LoVo (cell line): ENCODE measurements at regions not wholly inside any gene's neighbourhood (a gene's known extent, or its start where the extent isn't known, plus 50 kb on each side); places are given as distances from the start of the nearest gene placed in this dataset.

Experiments used
- DNase-seq: peaks from one replicate; pipeline ENCODE4 v3.0.0-alpha.2; 2016; ENCODE audit warnings: low spot score

DNA sequence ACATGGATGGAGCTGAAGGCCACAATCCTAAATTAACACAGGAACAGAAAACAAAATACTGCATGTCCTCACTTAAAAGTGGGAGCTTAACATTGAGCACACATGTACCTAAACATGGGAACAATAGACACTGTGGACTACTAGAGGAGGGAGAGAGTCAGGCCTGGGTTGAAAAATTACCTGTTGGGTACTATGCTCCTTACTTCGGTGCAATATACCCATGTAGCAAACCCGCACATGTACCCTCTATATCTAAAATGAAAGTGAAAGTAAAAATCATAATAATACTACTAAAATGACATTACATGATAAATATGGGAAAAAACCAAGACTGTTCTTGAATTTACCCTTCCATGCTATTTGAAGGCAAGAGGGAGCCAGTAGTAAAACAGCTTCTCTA, 1273.8 kb upstream of the ADGRB3 start:
- peak; percentile 8 for DNase-seq

GRCh38 chr6:67358241-67358640, 1276.8 kb upstream of the ADGRB3 start:
- no peak for DNase-seq

DNA sequence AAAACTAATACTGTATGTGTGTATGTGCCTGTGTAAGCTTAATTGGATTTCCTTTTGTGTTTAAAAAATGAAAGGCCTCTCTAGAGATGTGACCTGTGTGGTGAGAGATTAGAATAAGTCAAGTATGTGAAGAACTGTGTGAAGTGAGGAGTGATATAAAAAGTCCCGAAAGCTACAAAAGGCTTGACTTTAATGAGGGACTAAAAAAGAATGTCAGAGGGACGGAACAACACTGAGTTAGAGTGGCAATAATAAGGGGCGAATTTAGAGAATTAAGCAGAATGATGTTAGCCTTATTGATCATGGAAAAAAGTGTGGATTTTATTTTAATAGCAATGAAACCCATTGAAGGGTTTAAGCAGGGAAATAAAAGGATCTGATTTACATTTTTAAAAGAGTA, 1281.2 kb upstream of the ADGRB3 start:
- DNase-seq, result no peak

GRCh38 chr6:67352717-67353116, 1282.4 kb upstream of the ADGRB3 start:
- DNase-seq, result no peak

GRCh38 chr6:67350729-67351128, 1284.4 kb upstream of the ADGRB3 start:
- DNase-seq, result no peak

DNA sequence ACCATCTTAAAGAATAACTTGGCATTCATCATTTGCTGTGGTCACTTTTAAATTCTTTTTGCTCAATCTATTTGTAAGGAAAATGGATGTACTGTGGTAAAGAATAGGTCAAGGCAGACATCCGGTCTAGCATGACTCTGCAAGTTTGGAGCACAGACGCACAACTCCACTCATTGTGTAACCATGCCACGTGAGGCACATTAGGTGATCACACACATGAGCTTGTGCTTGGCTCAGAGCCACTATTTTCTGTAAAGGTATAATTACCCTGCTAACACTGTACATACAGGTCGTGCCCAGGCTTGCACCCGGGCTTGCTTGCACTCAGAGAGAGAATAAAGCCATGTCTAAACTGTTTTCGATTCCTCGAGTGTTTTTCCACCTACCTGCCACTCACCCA, 1289.1 kb upstream of the ADGRB3 start:
- DNase-seq, result no peak

- DNase-seq, result no peak
Measured at GRCh38 chr6:67336014-67336413, 1299.1 kb upstream of the ADGRB3 start.

DNA sequence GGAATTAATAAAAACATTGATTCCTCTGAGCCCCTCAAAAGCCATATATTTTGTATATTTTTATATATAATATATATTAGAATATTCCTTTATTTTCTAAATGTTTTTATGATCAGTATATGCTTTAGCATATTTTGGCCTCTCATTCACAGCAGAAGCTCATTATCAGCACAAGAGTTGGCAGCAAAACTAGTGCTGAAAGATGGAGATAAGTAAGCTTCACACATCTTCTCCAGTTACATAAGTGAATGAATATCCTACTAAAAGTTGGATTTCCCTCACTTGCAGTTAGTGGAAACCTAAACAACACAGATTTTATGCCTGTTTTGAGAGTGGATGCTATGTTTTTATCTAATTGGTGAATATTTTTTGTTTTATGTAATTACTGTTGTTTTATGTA, 1303.8 kb upstream of the ADGRB3 start:
- no peak for DNase-seq

- no peak for DNase-seq
Measured at GRCh38 chr6:67328269-67328668, 1306.8 kb upstream of the ADGRB3 start.

DNA sequence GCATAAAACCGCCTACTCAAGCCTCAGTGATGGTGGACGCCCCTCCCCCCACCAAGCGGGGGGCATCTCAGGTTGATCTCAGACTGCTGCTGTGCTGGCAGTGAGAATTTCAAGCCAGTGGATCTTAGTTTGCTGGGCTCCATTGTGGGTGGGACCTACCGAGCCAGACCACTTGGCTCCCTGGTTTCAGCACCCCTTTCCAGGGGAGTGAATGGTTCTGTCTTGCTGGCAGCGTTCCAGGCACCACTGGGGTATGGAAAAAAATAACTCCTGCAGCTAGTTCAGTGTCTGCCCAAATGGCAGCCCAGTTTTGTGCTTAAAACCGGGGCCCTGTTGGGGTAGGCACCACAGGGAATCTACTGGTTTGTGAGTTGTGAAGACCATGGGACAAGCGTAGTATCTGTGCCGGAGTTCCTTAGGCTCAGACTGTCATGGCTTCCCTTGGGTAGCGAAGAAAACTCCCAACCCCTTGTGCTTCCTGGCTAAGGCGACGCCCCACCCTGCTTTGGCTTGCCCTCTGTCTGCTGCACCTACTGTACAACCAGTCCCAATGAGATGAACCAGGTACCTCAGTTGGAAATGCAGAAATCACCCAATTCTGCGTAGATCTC, 1334.5 kb upstream of the ADGRB3 start:
- DNase-seq, result no peak

DNA sequence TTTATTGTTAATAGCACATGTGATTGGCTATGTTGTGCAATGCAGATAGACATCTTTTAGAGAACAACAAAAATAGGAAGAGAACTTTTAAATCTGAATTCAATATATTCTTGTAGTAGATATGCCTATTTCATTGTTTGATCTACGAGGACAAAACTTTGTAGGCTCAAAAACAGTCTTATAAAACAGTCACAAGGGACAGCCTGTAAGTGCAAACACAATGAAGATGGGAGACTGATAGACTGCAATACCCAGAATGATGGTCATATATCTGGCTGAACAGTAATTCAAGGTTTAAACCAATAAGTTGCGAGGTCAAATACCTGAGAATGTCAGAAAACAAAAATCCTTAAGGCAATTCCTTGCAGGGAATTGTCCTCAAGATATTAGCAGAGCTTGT, 1342.9 kb upstream of the ADGRB3 start:
- no peak for DNase-seq

- no peak for DNase-seq
Measured at GRCh38 chr6:67287566-67287965, 1347.5 kb upstream of the ADGRB3 start.

- DNase-seq, result no peak
Measured at GRCh38 chr6:67285770-67286495, 1349.1 kb upstream of the ADGRB3 start.

DNA sequence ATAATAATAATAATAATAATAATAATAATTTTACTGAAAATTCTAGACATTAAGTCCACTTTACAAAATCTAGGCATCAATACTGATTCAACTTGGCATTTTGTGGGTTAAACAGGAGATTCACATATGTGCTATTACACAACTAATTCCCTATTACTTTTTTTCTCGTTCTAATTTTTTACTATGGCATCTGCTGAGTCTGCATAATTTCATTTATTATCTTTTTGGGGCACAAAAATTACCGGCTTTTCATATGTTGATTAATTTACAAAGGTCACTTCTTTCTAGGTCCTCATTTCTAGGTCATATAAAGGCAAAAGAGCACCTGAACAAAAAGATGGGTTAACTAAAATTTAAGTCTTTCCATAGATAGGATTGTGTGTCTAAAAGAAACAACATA, 1357.8 kb upstream of the ADGRB3 start:
- DNase-seq, result no peak

GRCh38 chr6:67265996-67266921, 1368.8 kb upstream of the ADGRB3 start:
- no peak for DNase-seq

GRCh38 chr6:67252663-67253062, 1382.4 kb upstream of the ADGRB3 start:
- no peak for DNase-seq

- no peak for DNase-seq
Measured at GRCh38 chr6:67248077-67248476, 1387.0 kb upstream of the ADGRB3 start.

DNA sequence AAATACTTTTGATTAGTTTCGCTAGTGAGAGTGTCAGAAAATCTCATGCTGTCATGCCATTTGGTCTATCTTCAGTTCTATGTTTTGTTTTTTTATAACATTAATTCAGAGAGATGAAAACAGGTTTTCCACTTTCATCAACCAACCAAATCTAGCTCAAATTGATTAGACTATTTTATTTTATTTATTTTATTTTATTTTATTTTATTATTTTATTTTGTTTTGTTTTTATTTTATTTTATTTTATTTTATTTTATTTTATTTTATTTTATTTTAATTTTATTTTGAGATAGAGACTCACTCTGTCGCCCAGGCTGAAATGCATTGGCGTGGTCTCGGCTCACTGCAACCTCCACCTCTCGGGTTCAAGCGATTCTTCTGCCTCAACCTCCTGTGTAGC, 1391.0 kb upstream of the ADGRB3 start:
- no peak for DNase-seq

DNA sequence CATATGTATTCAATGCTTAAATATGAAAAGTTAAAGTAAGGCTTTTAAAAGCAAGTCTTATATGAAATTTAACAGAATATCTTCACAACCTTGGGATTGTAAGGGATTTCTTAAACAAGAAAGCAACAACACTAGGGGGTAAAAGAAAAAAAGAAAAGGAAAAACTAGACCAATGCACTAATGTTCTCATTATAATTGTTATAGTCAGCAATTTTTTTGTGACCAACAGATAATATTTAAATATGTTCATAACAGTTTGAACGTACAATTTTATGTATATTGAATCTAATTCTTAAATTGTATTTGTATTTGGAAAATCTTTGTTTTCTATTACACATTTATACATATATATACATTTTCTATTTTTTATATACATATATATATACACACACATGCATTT, 1397.8 kb upstream of the ADGRB3 start:
- DNase-seq, result no peak

DNA sequence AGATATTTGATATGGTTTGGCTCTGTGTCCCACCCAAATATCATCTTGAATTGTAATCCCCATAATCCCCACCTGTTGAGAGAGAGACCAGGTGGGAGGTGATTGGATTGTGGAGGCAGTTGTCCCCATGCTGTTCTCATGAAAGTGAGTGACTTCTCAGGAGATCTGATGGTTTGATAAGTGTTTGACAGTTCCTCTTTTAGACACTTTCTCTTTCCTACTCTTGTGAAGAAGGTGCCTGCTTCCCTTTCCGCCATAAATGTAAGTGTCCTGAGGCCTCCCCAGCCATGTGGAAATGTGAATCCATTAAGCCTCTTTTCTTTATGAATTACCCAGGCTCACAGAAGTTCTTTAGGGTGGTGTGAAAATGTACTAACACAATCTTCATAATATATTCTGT, 1404.0 kb upstream of the ADGRB3 start:
- no peak for DNase-seq

- no peak for DNase-seq
Measured at GRCh38 chr6:67224989-67225388, 1410.1 kb upstream of the ADGRB3 start.

GRCh38 chr6:67221226-67221625, 1413.9 kb upstream of the ADGRB3 start:
- no peak for DNase-seq

- DNase-seq, result no peak
Measured at GRCh38 chr6:67219346-67219745, 1415.7 kb upstream of the ADGRB3 start.
